NCI-H128 (cell line): ENCODE measurements at regions not wholly inside any gene's neighbourhood (a gene's known extent, or its start where the extent isn't known, plus 50 kb on each side); places are given as distances from the start of the nearest gene placed in this dataset.

Experiments
- DNase-seq: peaks from one replicate; lab custom pipeline; 2025; ENCODE audit not compliant: unreplicated experiment; lab: John Stamatoyannopoulos, UW

- DNase-seq, result no peak
Observed at GRCh38 chr2:236743039-236743920, 173.7 kb downstream of the ACKR3 start.

DNA sequence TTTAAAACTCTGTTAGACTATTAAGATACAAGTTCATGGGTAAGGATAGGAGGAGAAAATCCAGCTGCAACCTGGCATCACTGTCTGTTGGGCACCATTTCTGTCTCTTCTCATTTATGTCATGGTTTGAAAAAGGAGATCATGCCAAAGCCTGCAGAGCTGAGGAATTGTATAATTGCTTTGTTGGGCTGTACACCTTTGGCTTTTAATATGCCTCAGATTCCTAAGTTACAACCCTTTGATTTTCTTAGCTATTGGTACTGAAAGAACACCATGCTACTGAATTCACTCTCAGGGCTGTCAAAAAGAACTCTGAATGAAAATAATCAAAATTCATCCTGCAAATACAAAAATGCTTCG is 174.3 kb downstream of the ACKR3 start:
- DNase-seq, result no peak

- DNase-seq, result no peak
Observed at GRCh38 chr2:236744281-236744705, 174.7 kb downstream of the ACKR3 start.

- DNase-seq, result no peak
Observed at GRCh38 chr2:236744716-236745115, 175.1 kb downstream of the ACKR3 start.

DNA sequence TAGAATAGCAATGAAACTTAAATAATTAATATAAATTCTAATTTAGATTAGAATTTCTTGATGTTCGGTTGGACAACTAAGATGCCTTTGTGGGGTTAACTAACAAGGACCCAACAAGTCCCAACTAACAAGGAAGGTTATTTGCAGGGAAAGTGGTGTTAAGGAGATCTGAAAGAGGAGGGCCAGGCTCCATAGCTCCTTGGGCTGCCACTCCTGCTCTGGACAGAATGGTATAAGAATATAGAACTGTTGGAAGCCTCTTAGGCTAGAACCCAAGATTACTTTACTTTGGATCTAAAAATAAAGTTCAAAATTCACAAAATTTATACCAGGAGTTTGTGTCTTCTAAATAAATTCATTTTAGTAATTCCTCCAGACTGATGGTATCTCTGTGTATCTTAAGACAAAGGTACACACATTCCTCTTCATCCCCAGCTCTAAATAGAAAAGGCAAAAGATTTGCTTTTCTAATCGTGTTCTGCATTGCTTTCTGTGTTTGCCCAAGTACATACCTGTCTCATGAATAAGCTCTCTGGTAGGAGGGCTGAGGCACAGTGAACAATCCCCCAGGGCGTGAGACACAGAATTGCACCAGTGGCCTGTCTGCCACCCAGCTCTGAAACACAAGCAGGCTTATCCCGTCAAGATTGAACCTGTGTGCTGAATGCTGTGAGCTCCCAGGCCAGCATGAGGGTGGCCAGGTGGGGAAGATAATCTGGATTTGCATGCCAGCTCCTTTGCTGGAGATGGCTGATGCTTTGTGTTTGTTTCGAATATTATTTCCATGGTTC is 176.0 kb downstream of the ACKR3 start:
- DNase-seq, result no peak

- no peak for DNase-seq
Observed at GRCh38 chr2:236746833-236747232, 177.2 kb downstream of the ACKR3 start.

- DNase-seq, result no peak
Observed at GRCh38 chr2:236747426-236747825, 177.8 kb downstream of the ACKR3 start.

GRCh38 chr2:236747925-236748324 is 178.3 kb downstream of the ACKR3 start:
- DNase-seq, result no peak

GRCh38 chr2:236748385-236748784 is 178.8 kb downstream of the ACKR3 start:
- no peak for DNase-seq

DNA sequence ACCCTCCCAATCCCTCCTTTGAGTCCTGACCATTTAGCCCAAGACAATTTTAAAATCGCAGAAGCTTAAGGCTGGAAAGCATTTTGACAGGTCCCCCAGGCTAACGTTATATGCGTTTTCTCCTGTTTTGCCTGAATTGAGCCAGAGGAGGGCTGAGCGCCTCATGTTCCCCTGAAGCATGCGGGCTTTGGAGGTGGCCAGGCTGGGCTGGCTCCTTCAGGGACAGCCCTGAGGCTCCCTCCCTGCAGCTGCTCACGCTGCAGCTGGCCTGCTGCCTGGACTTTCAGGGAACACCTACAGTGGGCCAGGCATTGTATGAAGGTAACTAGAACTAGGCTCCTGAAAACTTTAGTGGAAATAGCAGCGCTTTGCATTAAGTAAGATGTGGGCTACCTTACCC is 179.2 kb downstream of the ACKR3 start:
- DNase-seq, result no peak

DNA sequence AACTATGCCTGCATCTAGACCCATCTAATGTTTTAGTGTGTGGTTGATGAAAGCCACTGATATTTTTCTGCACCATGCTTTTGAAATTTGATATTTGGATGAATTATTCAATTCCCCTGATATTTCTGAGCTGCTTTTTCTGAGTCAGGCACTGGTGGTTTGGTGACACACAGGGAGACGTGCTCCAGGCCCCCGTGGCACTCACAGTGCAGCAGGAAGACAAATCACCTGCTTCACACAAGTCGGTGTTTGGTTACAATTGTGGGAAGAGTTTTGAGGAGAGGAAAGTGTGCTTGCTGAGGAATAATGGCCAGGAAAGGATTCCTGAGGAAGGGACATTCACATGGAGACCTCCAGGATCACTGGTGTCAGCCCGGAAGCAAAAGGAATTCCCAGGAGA is 179.7 kb downstream of the ACKR3 start:
- DNase-seq, result no peak

- no peak for DNase-seq
Observed at GRCh38 chr2:236752096-236752495, 182.5 kb downstream of the ACKR3 start.

DNA sequence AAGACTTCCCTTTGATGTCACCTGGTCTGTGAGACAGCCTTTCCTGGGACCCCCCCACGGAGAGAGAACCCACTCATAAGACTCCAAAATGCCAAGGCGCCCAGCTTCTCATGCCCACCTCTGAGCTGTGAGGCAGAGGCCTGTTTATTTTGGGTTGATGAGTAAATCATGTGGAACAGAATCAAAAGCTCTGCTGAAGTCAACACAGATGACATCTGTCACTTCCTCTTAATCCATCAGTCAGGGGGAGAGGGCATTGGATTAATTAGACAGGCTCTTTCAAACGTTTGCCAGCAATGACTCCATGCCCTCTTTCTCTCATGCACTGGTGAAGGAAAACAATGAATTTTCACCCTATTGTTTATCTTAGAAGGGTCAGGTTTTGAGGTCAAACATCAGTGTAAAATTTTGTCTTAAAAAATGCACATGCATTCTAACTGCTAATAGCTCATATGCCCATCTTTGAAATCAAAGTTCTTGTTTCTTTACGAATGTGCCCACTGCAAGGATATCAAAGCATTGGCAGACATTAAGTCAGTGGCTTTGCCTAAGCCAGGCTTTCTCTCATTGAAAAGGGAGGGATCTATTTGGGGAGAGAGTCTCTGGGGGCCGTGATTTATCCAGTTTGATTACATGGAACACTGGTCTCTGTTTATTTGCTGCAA is 184.1 kb downstream of the ACKR3 start:
- no peak for DNase-seq

GRCh38 chr2:236754271-236754944 is 184.8 kb downstream of the ACKR3 start:
- peak; percentile 5 for DNase-seq

DNA sequence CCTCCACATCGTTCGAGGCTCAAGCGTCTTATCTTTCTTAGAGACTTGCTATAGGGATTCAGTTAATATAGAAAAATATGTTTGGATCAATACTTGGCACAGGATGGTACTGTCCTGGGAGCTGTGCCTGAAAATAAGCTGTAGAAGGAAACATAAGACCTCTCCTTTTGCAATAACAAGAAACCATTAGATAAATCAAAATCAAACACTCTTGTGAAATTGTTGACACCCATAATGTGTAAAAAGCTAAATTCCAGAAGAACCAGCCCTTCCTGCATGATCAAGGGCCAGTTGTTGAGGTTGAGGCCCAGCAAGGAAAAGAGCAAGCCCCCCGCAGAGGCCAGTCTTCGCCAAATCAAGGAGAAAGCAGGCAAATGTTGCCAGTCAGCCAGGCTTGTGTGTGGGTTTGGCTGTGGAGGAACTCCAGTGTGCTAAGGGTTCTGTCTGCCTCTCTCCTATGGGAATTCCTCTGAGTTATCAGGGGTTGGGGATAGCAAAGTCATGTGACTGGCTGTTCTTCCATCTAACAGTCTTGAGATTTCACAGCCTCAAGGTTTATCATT is 185.7 kb downstream of the ACKR3 start:
- no peak for DNase-seq

- DNase-seq, result no peak
Observed at GRCh38 chr2:236758406-236758805, 188.8 kb downstream of the ACKR3 start.

DNA sequence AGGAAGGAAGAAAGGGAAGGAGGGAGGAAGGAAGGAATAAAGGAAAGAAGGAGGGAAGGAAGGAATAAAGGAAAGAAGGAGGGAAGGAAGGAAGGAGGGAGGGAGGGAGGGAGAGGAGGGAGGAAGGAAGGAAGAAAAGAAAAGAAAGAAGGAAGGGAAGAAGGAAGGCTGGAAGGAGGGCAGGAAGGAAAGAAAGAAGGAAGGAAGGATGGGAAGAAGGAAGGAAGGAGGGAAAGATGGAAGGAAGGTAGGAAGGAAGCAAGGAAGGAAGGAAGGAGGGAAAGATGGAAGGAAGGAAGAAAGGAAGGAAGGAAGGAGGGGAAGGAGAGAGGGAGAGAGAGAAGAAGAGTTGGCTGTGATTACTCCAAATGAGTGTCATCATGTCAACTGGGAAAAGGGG is 190.6 kb downstream of the ACKR3 start:
- DNase-seq, result no peak

- DNase-seq, result no peak
Observed at GRCh38 chr2:236761358-236761757, 191.7 kb downstream of the ACKR3 start.

GRCh38 chr2:236762628-236763027 is 193.0 kb downstream of the ACKR3 start:
- DNase-seq, result no peak

GRCh38 chr2:236763857-236764256 is 194.2 kb downstream of the ACKR3 start:
- DNase-seq, result no peak

DNA sequence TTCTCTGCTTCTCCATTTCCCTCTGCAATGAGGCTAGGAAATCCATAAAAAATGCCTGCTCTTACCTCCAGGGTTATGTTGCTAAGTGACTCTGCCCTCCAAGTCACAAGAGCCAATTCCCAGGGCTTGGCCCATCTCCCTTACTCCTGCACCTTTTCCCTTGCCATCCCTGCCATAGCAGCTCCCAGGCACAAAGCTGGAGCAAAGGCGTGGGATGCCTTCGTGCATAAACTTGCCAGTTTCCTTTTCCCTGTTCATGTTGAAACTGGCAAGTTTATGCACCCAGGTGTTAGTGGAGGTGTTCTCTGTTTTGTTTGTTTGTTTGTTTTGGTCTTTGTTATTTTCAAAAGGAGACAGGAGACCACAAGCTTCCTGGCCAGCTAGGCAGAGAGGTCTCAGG is 195.1 kb downstream of the ACKR3 start:
- no peak for DNase-seq
